GM20000 (cell line): ENCODE measurements at regions not wholly inside any gene's neighbourhood (a gene's known extent, or its start where the extent isn't known, plus 50 kb on each side); places are given as distances from the start of the nearest gene placed in this dataset.

Experiments used
- DNase-seq: peaks from one replicate; pipeline ENCODE4 v3.0.0; 2012; ENCODE audit warnings: low spot score
- CTCF ChIP-seq: IDR thresholded peaks from 2 replicates; pipeline ENCODE4 v1.5.1; 2012; ENCODE audit warnings: mild to moderate bottlenecking, control low read depth; ENCODE audit errors: extremely low read depth, missing control alignments

- DNase-seq: no peak
- no peak for TF ChIP-seq CTCF
Observed at GRCh38 chr14:29056041-29056566, 289.5 kb downstream of the FOXG1 start.

DNA sequence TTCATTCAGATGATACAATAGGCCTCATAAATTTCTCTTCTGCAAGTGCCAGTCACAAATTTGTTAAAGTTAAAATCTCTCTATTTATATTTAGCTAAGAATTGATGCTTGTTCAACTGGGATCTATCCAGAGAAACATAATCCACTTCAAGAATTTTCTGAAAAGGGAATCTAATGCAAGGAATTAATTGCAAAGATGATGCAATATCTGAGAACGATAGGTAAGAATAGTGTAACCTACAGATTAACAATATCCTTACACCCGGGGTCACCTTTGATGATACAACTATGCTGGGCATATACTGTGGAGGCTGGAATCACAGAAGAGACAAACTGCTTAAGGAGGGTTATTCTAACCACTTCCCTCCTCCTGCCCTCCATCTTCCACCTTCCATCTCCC lies 295.1 kb downstream of the FOXG1 start:
- no peak for TF ChIP-seq CTCF
- DNase-seq: no peak

GRCh38 chr14:29062466-29062865 lies 295.9 kb downstream of the FOXG1 start:
- no peak for DNase-seq
- no peak for TF ChIP-seq CTCF

DNA sequence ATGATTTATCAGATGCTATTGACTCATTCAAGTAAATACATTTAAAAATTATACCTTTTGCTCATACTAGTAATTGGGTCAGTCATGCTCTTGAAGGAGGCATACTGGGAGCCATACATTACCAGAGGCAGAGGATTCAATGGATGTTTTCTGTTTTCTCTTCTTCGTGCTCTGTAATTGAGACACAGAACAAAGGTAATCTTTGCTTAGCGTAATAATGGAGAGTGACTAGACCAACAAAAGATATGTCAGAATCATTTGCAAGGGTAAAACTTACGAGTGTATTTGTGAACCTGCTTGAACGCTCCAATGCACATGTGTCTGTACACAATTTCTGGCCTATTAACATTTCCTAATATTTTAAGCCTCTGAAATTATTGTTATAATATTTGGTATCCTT lies 296.4 kb downstream of the FOXG1 start:
- no peak for DNase-seq
- TF ChIP-seq CTCF: no peak

GRCh38 chr14:29064305-29064900 lies 297.8 kb downstream of the FOXG1 start:
- no peak for DNase-seq
- TF ChIP-seq CTCF: no peak

GRCh38 chr14:29069228-29069627 lies 302.6 kb downstream of the FOXG1 start:
- TF ChIP-seq CTCF: no peak
- no peak for DNase-seq

GRCh38 chr14:29075761-29076160 lies 309.2 kb downstream of the FOXG1 start:
- no peak for DNase-seq
- no peak for TF ChIP-seq CTCF
